IMR-90 (cell line): ENCODE measurements at regions not wholly inside any gene's neighbourhood (a gene's known extent, or its start where the extent isn't known, plus 50 kb on each side); places are given as distances from the start of the nearest gene placed in this dataset.
"Not testable (repeated sequence)": the region's sequence is repeated elsewhere in the genome, so short reads cannot be mapped to it uniquely, and the experiment has no call there.

Source experiments
- RAD21 ChIP-seq: IDR thresholded peaks from 2 replicates; pipeline ENCODE4 v1.6.1; 2012; ENCODE audit warnings: low read length, improper control_type of control experiment
- TF ChIP-seq, protein P1 (sequence below): conservative IDR thresholded peaks from 2 replicates; pipeline ENCODE4 v1.5.1; 2012; ENCODE audit warnings: mild to moderate bottlenecking, low read depth, low read length, improper control_type of control experiment

DNA sequence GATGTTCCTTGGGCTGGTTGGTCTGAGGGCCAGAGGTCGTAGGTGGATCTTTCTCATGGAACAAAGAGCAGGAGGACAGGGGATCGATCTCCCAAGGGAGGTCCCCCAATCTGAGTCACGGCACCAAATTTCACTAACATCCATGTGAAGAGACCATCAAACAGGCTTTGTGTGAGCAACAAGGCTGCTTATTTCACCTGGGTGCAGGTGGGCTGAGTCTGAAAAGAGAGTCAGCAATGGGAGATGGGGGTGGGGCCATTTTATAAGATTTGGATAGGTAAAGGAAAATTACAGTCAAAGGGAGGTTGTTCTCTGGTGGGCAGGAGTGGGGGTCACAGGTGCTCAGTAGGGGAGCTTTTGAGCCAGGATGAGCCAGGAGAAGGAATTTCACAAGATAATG lies 334.0 kb upstream of the HTR1E start:
- TF ChIP-seq, protein P1, sequence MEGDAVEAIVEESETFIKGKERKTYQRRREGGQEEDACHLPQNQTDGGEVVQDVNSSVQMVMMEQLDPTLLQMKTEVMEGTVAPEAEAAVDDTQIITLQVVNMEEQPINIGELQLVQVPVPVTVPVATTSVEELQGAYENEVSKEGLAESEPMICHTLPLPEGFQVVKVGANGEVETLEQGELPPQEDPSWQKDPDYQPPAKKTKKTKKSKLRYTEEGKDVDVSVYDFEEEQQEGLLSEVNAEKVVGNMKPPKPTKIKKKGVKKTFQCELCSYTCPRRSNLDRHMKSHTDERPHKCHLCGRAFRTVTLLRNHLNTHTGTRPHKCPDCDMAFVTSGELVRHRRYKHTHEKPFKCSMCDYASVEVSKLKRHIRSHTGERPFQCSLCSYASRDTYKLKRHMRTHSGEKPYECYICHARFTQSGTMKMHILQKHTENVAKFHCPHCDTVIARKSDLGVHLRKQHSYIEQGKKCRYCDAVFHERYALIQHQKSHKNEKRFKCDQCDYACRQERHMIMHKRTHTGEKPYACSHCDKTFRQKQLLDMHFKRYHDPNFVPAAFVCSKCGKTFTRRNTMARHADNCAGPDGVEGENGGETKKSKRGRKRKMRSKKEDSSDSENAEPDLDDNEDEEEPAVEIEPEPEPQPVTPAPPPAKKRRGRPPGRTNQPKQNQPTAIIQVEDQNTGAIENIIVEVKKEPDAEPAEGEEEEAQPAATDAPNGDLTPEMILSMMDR = not testable (repeated sequence)
- TF ChIP-seq RAD21 = not testable (repeated sequence)
